ENCODE measurements at regions not wholly inside any gene's neighbourhood (a gene's known extent, or its start where the extent isn't known, plus 50 kb on each side); places are given as distances from the start of the nearest gene placed in this dataset.

GRCh38 chr20:60901831-60902230 lies 350.2 kb upstream of the CDH4 start:
- CTCF ChIA-PET: no interaction called here
- TF ChIP-seq CTCF (IDR thresholded peaks at IDR 0.05; ENCODE audit: low read depth, low read length): no peak
- no peak overlapping the region for H3K27ac ChIP-seq (ENCODE audit: low read depth, low read length)
- no peaks in the 10 kb centered on the region for H3K27me3 ChIP-seq (ENCODE audit: control insufficient read depth, insufficient read depth, low read length)
- POLR2A ChIA-PET: no interaction called here
- no peak overlapping the region for H3K4me3 ChIP-seq (ENCODE audit: low read depth, low read length)
- no peaks in the 10 kb centered on the region; the same call in 1 of the 2 replicates for H3K9me3 ChIP-seq (ENCODE audit: control insufficient read depth, insufficient read depth, low read length)
- no peak for DNase-seq (ENCODE audit: low read depth, low spot score)

GRCh38 chr20:60903325-60903971 lies 348.6 kb upstream of the CDH4 start:
- no peaks in the 10 kb centered on the region for H3K27me3 ChIP-seq (ENCODE audit: control insufficient read depth, insufficient read depth, low read length)
- TF ChIP-seq CTCF (IDR thresholded peaks at IDR 0.05; ENCODE audit: low read depth, low read length): no peak
- DNase-seq (ENCODE audit: low read depth, low spot score): no peak
- no peaks in the 10 kb centered on the region; the same call in 1 of the 2 replicates for H3K9me3 ChIP-seq (ENCODE audit: control insufficient read depth, insufficient read depth, low read length)
- ChIA-PET CTCF (no interaction called here), POLR2A (no interaction called here)
- no peak overlapping the region for H3K4me3 ChIP-seq (ENCODE audit: low read depth, low read length)
- H3K27ac ChIP-seq (ENCODE audit: low read depth, low read length): no peak overlapping the region

GRCh38 chr20:60904730-60905129 lies 347.3 kb upstream of the CDH4 start:
- no peak for DNase-seq (ENCODE audit: low read depth, low spot score)
- ChIA-PET CTCF (no interaction called here), POLR2A (no interaction called here)
- no peak overlapping the region for H3K27ac ChIP-seq (ENCODE audit: low read depth, low read length)
- H3K27me3 ChIP-seq (ENCODE audit: control insufficient read depth, insufficient read depth, low read length): no peaks in the 10 kb centered on the region
- no peak overlapping the region for H3K4me3 ChIP-seq (ENCODE audit: low read depth, low read length)
- H3K9me3 ChIP-seq (ENCODE audit: control insufficient read depth, insufficient read depth, low read length): no peaks in the 10 kb centered on the region; the same call in 1 of the 2 replicates
- TF ChIP-seq CTCF (IDR thresholded peaks at IDR 0.05; ENCODE audit: low read depth, low read length): no peak

GRCh38 chr20:60905919-60906318 lies 346.1 kb upstream of the CDH4 start:
- Histone ChIP-seq H3K27ac (ENCODE audit: low read depth, low read length) (no peak overlapping the region), H3K4me3 (ENCODE audit: low read depth, low read length) (no peak overlapping the region), H3K9me3 (ENCODE audit: control insufficient read depth, insufficient read depth, low read length) (no peaks in the 10 kb centered on the region; the same call in 1 of the 2 replicates), H3K27me3 (ENCODE audit: control insufficient read depth, insufficient read depth, low read length) (no peaks in the 10 kb centered on the region)
- ChIA-PET CTCF (no interaction called here), POLR2A (no interaction called here)
- no peak for DNase-seq (ENCODE audit: low read depth, low spot score)
- no peak for TF ChIP-seq CTCF (IDR thresholded peaks at IDR 0.05; ENCODE audit: low read depth, low read length)

GRCh38 chr20:60906555-60906954 lies 345.5 kb upstream of the CDH4 start:
- no peak overlapping the region for H3K27ac ChIP-seq (ENCODE audit: low read depth, low read length)
- ChIA-PET CTCF (no interaction called here), POLR2A (no interaction called here)
- H3K9me3 ChIP-seq (ENCODE audit: control insufficient read depth, insufficient read depth, low read length): no peaks in the 10 kb centered on the region; the same call in 1 of the 2 replicates
- TF ChIP-seq CTCF (IDR thresholded peaks at IDR 0.05; ENCODE audit: low read depth, low read length): no peak
- no peak overlapping the region for H3K4me3 ChIP-seq (ENCODE audit: low read depth, low read length)
- no peak for DNase-seq (ENCODE audit: low read depth, low spot score)
- no peaks in the 10 kb centered on the region for H3K27me3 ChIP-seq (ENCODE audit: control insufficient read depth, insufficient read depth, low read length)

Measured in AG04450 (cell line).